T-helper 1 cell treated with Interleukin-12 subunit alpha and Interleukin-12 subunit beta and Interleukin-4 antibody, amounts not matched to agents 30 ng/mL and 1 ng/mL, for 36 hours (primary cell): ENCODE measurements at regions not wholly inside any gene's neighbourhood (a gene's known extent, or its start where the extent isn't known, plus 50 kb on each side); places are given as distances from the start of the nearest gene placed in this dataset.

Experiments
- intact Hi-C: fragments of 100-400 bp; cut with micrococcal nuclease; formaldehyde crosslinking; loops from one replicate; pipeline ENCODE4 v1.15.1; 2024

GRCh38 chr5:61735531-61735930, 403.5 kb downstream of the ZSWIM6 start:
- intact Hi-C loops: no loop called here

GRCh38 chr5:61735995-61736394, 403.9 kb downstream of the ZSWIM6 start:
- intact Hi-C loops: no loop called here

GRCh38 chr5:61737301-61737963, 405.4 kb downstream of the ZSWIM6 start:
- intact Hi-C loops: no loop called here

- intact Hi-C loops: no loop called here
These were observed 405.9 kb downstream of the ZSWIM6 start for GRCh38 chr5:61737964-61738340.

GRCh38 chr5:61738446-61738845, 406.4 kb downstream of the ZSWIM6 start:
- intact Hi-C loops: no loop called here

GRCh38 chr5:61744690-61745619, 412.9 kb downstream of the ZSWIM6 start:
- intact Hi-C loops: no loop called here

GRCh38 chr5:61746831-61747575, 414.9 kb downstream of the ZSWIM6 start:
- intact Hi-C loops: no loop called here

GRCh38 chr5:61748121-61748520, 416.1 kb downstream of the ZSWIM6 start:
- intact Hi-C loops: no loop called here

GRCh38 chr5:61748651-61749050, 416.6 kb downstream of the ZSWIM6 start:
- intact Hi-C loops: no loop called here

- intact Hi-C loops: no loop called here
These were observed 420.5 kb downstream of the ZSWIM6 start for GRCh38 chr5:61752588-61752987.

GRCh38 chr5:61754792-61755191, 422.7 kb downstream of the ZSWIM6 start:
- intact Hi-C loops: no loop called here

- intact Hi-C loops: no loop called here
These were observed 423.7 kb downstream of the ZSWIM6 start for GRCh38 chr5:61755726-61756222.

- intact Hi-C loops: no loop called here
These were observed 426.7 kb downstream of the ZSWIM6 start for GRCh38 chr5:61758711-61759110.

GRCh38 chr5:61765471-61765870, 433.4 kb downstream of the ZSWIM6 start:
- intact Hi-C loops: no loop called here

GRCh38 chr5:61766141-61766540, 434.1 kb downstream of the ZSWIM6 start:
- intact Hi-C loops: no loop called here

- intact Hi-C loops: no loop called here
These were observed 435.4 kb downstream of the ZSWIM6 start for GRCh38 chr5:61767231-61768080.

GRCh38 chr5:61768692-61769281, 436.7 kb downstream of the ZSWIM6 start:
- intact Hi-C loops: no loop called here

- intact Hi-C loops: no loop called here
These were observed 439.0 kb downstream of the ZSWIM6 start for GRCh38 chr5:61771062-61771461.

- intact Hi-C loops: no loop called here
These were observed 439.8 kb downstream of the ZSWIM6 start for GRCh38 chr5:61771808-61772207.

- intact Hi-C loops: no loop called here
These were observed 443.8 kb downstream of the ZSWIM6 start for GRCh38 chr5:61775901-61776300.
